GM23248 (cell line): ENCODE measurements at regions not wholly inside any gene's neighbourhood (a gene's known extent, or its start where the extent isn't known, plus 50 kb on each side); places are given as distances from the start of the nearest gene placed in this dataset.

Experiments used
- EZH2 ChIP-seq: fragments of 200-600 bp; sonication (generic); IDR thresholded peaks from 2 replicates; pipeline ENCODE4 v1.6.1; 2018; ENCODE audit warnings: antibody characterized with exemption, mild to moderate bottlenecking; ENCODE audit not compliant: insufficient read depth, poor library complexity, severe bottlenecking
- EZH2phosphoT487 ChIP-seq: fragments of 200-600 bp; sonication (generic); IDR thresholded peaks from 2 replicates; pipeline ENCODE4 v1.6.1; 2018; ENCODE audit warnings: antibody characterized with exemption, moderate library complexity, mild to moderate bottlenecking, low read depth; ENCODE audit not compliant: insufficient read depth

DNA sequence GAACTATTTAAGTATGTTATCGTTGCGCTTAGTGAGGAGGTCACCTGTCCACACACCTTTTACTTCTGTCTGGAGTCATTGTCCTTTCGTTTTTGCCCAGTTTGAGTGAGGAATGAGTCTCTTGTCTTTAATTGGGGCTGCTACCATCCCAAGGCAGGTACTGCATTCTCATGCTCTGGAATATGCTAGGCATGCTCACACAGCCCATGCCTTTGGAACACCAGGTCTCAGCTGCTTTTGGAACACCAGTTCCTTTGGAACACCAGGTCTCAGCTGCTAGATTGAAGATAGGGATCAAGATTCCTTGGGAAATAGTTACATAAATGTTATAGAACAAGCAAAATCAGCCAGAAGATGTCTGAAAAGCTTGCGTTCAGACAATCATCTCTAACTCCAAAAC, 73.1 kb downstream of the AREG start:
- TF ChIP-seq EZH2 = no peak
- no peak for TF ChIP-seq EZH2phosphoT487
